Uterus (tissue), 2 donors: ENCODE measurements at regions not wholly inside any gene's neighbourhood (a gene's known extent, or its start where the extent isn't known, plus 50 kb on each side); places are given as distances from the start of the nearest gene placed in this dataset.

ENCODE experiments used
- POLR2A ChIP-seq, 2 donors: fragments of 450-650 bp; IDR thresholded peaks; one replicate each; pipeline ENCODE4 v1.6.1; 2016; ENCODE audit warnings: antibody characterized with exemption in 2 of 2, mild to moderate bottlenecking in 1 of 2, moderate library complexity in 1 of 2
- TF ChIP-seq, protein P1 (sequence below), 4 experiments: fragments of 200-600 bp in 2 of 4; fragments of 450-650 bp in 2 of 4; sonication (generic) in 2 of 4; IDR thresholded peaks; one replicate each; pipeline ENCODE4 v1.5.1; 2016 to 2019; ENCODE audit warnings: antibody characterized with exemption in 4 of 4, mild to moderate bottlenecking in 2 of 4, moderate library complexity in 1 of 4

DNA sequence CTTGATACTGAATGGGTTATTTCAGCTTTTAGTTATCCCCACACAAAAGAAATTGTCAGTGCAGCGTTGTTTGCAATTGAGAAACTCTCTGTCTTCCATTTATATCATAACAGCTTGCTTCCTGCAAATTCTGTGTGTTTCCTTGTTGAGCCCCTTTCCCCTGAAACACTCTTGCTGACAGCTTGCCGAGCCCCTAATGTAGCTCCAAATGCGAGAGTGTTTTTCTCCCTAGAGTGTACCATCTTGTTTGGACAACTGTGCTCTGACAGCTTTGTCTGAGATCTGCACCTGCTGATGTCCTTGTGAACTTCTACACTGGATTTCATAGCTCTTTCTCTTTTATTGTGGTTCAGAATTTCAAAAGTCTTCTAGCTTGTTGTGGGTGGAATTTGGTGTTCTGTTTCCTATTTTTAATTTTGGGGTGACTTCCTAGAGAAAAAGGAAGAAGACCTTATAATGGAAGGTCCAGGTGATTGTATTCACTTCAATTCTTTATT lies 343.5 kb downstream of the PDCD6IP start:
- TF ChIP-seq, protein P1, sequence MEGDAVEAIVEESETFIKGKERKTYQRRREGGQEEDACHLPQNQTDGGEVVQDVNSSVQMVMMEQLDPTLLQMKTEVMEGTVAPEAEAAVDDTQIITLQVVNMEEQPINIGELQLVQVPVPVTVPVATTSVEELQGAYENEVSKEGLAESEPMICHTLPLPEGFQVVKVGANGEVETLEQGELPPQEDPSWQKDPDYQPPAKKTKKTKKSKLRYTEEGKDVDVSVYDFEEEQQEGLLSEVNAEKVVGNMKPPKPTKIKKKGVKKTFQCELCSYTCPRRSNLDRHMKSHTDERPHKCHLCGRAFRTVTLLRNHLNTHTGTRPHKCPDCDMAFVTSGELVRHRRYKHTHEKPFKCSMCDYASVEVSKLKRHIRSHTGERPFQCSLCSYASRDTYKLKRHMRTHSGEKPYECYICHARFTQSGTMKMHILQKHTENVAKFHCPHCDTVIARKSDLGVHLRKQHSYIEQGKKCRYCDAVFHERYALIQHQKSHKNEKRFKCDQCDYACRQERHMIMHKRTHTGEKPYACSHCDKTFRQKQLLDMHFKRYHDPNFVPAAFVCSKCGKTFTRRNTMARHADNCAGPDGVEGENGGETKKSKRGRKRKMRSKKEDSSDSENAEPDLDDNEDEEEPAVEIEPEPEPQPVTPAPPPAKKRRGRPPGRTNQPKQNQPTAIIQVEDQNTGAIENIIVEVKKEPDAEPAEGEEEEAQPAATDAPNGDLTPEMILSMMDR (IDR thresholded peaks at IDR 0.05) = no peak
- no peak for TF ChIP-seq POLR2A (IDR thresholded peaks at IDR 0.05)
